Endothelial cell (in vitro differentiated cells): ENCODE measurements at regions not wholly inside any gene's neighbourhood (a gene's known extent, or its start where the extent isn't known, plus 50 kb on each side); places are given as distances from the start of the nearest gene placed in this dataset.

Experiments
- DNase-seq: peaks from one replicate; pipeline ENCODE4 v3.0.0; 2021; ENCODE audit warnings: low spot score
- H3K27ac Mint-ChIP-seq: one replicate; pipeline ENCODE4 v1.8.0; 2021; ENCODE audit warnings: mixed read lengths, inconsistent platforms; ENCODE audit not compliant: unreplicated experiment
- H3K27me3 Mint-ChIP-seq: one replicate; pipeline ENCODE4 v1.8.0; 2021; ENCODE audit warnings: mild to moderate bottlenecking, moderate library complexity, mixed read lengths, inconsistent platforms; ENCODE audit not compliant: unreplicated experiment
- H3K36me3 Mint-ChIP-seq: one replicate; pipeline ENCODE4 v1.8.0; 2021; ENCODE audit warnings: mild to moderate bottlenecking, low read depth, mixed read lengths, inconsistent platforms; ENCODE audit not compliant: unreplicated experiment
- H3K4me1 Mint-ChIP-seq: one replicate; pipeline ENCODE4 v1.8.0; 2021; ENCODE audit warnings: mild to moderate bottlenecking, mixed read lengths, inconsistent platforms; ENCODE audit not compliant: unreplicated experiment
- H3K4me3 Mint-ChIP-seq: one replicate; pipeline ENCODE4 v1.8.0; 2021; ENCODE audit warnings: mild to moderate bottlenecking, mixed read lengths, inconsistent platforms; ENCODE audit not compliant: unreplicated experiment
- H3K9me3 Mint-ChIP-seq: one replicate; pipeline ENCODE4 v1.8.0; 2021; ENCODE audit warnings: mixed read lengths, inconsistent platforms; ENCODE audit not compliant: unreplicated experiment
- microRNA-seq: library from miRNA; unstranded; fragments of <30 nt; microRNA quantifications from one replicate; pipeline ENCODE4, GENCODE V29; 2020; ENCODE audit not compliant: unreplicated experiment
- TF ChIP-seq, protein P1 (sequence below): fragments of 200-600 bp; sonication (generic); IDR thresholded peaks from one replicate; pipeline ENCODE4 v1.5.0; 2021; ENCODE audit warnings: antibody characterized with exemption; ENCODE audit not compliant: unreplicated experiment

DNA sequence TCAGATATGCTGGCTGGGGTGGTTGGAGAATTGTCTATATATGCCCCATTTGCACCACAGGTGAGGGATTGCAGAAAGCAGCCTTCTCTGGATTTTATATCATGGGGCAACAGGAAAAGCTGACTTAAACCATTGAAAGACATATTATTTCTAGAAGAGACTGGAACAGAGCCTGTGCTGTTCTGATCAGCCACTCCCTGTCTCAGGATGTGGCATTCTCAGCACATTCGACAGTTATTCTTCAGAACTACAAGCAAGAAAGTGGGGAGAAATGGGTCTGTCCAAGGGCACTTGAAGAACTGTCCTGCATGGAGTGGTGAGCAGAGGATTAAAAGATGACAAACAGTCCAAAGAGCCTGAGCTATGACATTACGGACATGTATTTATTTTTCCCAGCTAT lies 67.8 kb upstream of the EPHA5 start:
- no peaks in the 10 kb centered on the region for H3K4me1 Mint-ChIP-seq
- H3K9me3 Mint-ChIP-seq, result no peaks in the 10 kb centered on the region
- TF ChIP-seq, protein P1, sequence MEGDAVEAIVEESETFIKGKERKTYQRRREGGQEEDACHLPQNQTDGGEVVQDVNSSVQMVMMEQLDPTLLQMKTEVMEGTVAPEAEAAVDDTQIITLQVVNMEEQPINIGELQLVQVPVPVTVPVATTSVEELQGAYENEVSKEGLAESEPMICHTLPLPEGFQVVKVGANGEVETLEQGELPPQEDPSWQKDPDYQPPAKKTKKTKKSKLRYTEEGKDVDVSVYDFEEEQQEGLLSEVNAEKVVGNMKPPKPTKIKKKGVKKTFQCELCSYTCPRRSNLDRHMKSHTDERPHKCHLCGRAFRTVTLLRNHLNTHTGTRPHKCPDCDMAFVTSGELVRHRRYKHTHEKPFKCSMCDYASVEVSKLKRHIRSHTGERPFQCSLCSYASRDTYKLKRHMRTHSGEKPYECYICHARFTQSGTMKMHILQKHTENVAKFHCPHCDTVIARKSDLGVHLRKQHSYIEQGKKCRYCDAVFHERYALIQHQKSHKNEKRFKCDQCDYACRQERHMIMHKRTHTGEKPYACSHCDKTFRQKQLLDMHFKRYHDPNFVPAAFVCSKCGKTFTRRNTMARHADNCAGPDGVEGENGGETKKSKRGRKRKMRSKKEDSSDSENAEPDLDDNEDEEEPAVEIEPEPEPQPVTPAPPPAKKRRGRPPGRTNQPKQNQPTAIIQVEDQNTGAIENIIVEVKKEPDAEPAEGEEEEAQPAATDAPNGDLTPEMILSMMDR, result no peak
- no peak overlapping the region for H3K4me3 Mint-ChIP-seq
- no peaks in the 10 kb centered on the region for H3K36me3 Mint-ChIP-seq
- H3K27me3 Mint-ChIP-seq, result no peaks in the 10 kb centered on the region
- no peak overlapping the region for H3K27ac Mint-ChIP-seq
- no peak for DNase-seq

DNA sequence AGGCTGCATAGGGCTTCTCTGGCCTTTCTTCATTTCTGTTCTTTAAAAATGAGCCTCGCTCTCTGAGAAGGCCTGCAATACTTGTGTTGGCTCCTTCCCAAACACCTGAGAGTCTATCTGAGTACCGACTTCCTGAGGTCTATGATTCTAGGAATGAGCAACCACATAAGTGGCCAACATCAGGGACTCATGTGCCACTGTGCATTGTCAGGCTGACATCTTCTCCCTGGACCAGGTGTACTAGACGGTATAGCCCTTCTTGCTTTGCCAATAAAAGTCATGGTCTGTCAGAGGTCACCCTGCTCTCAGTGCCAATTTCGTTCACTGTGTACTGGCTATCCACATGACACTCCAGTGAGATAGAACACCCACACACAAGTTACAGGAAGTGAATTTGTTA lies 67.4 kb upstream of the EPHA5 start:
- H3K9me3 Mint-ChIP-seq, result no peaks in the 10 kb centered on the region

DNA sequence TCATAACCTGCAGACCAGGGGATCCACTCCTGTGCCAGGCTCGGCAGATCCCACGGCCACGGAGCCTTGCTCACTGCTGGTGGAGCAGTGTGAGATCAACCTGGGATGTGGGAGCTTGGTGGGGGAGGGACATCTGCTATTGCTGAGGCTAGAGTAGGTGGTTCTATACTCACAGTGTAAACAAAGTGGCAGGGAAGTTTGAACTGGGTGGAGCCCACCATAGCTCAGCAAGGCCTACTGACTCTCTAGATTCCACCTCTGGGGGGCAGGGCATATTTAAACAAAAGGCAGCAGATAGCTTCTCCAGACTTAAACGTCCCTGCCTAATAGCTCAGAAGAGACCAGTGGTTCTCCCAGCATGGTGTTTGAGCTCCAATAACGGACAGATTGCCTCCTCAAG lies 54.7 kb upstream of the EPHA5 start:
- Mint-ChIP-seq H3K27me3 (no peaks in the 10 kb centered on the region), H3K4me3 (no peak overlapping the region), H3K27ac (no peak overlapping the region), H3K36me3 (no peaks in the 10 kb centered on the region), H3K4me1 (no peaks in the 10 kb centered on the region), H3K9me3 (no peaks in the 10 kb centered on the region)
- TF ChIP-seq, protein P1, result no peak
- DNase-seq, result no peak

More for the DNA sequence above, 67.4 kb upstream of the EPHA5 start:
- H3K4me1 Mint-ChIP-seq, result no peaks in the 10 kb centered on the region
- H3K27me3 Mint-ChIP-seq, result no peaks in the 10 kb centered on the region
- TF ChIP-seq, protein P1, result no peak
- H3K36me3 Mint-ChIP-seq, result no peaks in the 10 kb centered on the region
- H3K4me3 Mint-ChIP-seq, result no peak overlapping the region
- H3K27ac Mint-ChIP-seq, result no peak overlapping the region
- no peak for DNase-seq

Small RNA genes lying in the stretch of these regions (microRNA-seq; reads per million reads assigned to microRNA genes)
- gene MIR1269A, result 0.49 reads per million
